ENCODE measurements at regions not wholly inside any gene's neighbourhood (a gene's known extent, or its start where the extent isn't known, plus 50 kb on each side); places are given as distances from the start of the nearest gene placed in this dataset.

DNA sequence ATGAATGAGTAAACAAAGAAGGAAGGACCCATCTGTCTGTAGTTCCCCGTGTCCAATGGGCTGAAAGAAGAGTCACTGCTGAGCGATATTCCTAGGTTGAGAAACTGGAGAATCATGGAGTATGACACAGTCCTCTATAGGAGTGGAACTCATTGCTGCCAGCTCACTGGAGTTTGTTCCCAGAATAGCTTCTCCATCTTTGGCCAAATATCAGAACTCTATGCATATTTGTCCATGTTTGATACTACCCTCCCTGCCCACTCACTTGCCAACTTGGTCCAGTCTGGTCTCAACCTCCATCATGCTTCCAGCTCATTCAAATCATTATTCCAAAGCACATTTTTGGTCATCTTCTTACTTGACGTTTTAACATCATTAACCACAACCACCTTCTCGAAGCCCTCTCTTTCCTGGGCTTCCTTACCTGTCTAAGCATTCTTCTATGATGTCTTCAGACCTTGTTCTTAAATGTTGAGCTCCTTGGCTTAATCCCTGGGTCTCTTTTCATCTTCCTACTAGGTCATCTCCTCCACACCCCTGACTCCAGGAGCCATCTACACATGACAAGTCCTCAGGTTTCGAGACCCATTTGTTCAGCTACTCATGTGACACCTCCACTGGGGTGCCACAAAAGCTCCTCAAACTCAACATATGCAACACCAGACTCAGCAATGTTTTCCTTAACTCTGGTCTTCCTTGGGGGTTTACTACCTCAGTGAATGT is 221.6 kb downstream of the MYCN start:
- DNase-seq, result no peak

DNA sequence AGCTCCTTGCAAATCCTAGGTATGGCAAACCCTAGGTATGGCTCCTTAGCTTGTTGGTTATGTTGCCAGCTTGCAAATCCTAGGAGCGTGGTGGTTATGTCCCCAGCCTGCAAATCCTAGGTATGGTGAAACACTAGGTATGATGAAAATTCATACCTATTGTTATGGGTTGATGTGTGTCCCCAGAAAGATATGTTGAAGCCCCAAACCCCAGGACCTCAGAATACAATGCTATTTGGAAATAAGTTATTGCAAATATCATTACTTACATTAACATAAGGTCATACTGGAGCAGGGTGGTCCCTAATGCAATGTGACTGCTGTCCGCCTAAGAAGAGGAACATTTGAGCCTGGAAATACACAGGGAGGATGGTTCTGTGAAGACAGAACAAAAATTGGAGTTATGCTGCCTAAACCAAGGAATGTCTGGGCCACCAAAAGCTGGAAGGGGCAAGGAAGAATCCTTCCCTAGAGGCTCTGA is 220.8 kb downstream of the MYCN start:
- DNase-seq, result no peak

DNA sequence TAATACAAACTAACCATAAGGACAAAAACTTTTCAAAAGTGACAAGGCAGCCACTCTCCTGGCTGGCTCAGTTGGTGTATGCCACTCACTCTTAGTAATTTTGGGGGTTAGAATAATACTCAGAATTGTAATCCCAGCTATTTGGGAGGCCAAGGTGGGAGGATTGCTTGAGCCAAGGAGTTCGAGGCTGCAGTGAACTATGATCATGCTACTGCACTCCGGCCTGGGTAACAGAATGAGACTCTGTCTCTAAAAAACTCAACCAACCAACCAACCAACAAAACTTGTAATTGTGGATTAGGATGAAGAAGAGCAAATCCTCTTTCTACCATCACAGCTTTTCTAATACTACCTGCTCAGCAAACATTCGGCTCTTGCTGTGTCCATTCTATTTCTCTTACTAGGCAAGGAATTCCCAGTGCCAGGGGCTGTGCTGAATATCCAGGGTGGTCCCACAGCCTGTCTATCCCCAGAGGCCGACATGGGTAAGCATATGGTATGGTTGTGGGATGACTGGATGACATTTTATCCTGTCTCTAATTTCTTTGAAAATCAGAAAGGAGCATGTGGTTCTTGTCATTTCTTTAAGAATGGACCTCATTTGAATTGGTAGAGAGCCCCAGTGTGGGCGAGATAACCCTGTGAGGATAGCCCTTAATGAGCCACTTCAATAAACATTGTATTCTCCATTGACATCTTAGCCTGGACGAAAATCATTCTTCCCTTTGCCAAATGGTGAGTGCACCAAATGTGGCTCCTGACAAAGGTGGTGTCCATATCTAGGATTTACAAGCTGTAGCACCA is 220.1 kb downstream of the MYCN start:
- no peak for DNase-seq

DNA sequence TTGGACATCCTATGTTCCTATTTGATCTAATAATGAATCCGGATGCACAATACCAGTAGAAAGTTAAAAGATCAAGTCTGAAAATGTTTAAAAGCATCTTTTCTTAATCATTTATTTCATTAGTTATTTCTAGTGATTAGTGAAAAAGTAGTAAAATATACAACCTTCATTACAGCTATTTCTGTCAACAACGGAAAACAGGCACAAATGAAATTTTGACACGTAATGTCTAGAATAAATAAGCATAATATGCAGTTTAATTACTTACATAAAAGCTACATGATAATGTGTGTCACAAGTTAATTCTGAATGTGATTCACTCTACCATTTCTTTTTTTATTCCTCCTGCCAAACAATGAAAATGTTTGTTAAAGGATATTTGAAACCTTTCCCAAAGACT is 216.1 kb downstream of the MYCN start:
- DNase-seq, result no peak

DNA sequence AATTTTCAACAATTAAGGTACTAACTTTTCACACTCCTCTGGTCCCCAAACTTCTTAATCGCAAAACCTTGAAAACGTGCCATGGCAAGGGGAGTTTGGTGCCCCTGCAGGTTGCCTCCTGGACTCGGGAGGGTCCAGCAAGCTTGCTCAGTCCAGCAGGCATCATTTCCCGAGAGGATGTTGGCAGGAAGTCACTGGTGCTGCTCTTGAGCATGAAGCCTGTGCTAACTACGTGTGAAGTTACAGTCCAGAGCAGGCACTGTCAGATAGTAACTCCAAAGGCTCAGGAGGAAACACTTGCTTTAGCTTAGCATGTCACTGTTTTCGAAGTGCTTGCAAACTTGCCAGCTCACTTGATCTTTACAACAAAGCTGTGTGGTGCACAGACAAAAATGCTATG is 215.4 kb downstream of the MYCN start:
- DNase-seq, result no peak

DNA sequence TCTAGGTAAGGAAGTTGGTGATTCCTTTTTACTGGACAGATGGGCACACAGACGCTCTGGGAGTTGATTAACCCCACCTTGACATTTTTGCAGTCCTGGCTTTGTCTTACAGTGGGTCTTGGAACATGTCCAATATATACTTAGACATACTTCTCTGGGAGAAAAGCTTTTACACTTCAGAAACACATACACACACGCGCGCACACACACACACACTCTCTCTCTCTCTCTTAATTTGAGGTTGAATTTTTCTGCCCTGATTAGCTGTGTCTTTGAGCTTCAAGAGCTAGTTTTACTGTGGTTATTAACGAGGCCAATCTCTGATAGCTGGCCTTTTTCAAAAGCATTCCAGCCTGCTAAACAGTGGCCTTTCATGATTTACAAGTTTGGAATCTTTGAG is 215.0 kb downstream of the MYCN start:
- no peak for DNase-seq

DNA sequence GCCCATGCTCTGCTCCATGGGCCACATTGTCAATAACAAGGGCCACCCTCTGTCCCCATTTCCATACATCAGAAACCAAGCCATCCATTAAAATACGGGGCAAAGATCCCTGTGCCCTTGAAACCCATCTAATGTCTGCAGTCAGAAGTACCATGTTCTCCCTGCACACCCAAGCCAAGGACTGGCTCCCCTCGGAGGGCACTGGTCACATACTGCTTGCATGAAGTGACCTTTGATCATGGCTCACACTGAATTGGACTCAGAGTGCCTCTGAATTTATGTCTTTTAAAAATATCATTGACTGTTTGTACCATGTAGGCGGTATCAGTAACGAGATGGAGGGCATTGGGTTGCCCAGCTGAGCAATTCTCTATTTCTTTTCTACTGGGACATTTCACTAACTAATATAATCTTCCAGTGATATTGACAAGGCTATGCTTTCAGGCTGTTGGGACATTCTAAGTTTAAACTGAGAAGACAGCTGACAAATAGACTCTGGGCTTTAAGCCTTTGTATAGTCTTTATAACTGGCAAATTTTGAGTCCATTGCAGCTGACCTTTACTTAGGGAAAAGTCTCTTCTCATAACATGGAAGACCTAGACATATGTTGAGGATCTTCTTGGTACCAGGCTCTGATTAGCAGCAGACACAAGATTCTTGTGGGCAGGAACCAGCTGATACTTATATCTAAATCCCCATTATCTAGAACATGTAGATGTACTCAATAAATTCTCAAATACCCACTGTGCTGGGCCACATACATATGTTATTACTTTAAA is 214.3 kb downstream of the MYCN start:
- DNase-seq, result no peak

DNA sequence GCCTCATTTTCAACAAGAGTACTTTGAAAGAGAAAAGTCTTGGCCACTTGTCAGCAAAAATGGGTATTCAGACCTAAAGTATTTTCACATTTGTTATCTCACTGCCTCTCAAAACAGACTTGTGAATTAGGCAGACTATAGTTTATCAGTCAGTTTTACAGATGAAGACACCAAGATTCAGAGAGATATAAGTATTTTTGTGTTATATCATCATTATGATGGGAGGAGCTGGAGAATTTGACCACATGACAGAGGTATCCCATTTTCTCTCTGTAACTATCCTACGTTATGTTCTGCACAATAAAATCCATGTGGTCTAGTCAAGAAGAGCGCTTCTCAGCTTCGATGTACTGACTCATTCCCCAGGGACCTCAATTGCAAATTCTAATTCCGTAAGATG is 213.7 kb downstream of the MYCN start:
- no peak for DNase-seq

DNA sequence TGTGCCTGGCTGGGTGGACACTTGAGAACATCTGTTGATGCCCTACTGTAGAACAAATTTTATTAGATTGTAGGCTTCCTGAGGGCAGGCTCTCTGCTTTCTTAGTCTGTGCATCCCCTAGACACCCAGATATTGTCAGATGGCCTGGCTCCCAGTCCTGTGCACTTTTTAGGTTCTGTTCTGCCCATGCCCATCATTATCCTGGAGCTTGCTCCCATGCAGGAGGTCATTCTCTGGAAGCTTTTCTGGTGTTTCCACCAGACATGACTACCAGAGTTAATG is 213.3 kb downstream of the MYCN start:
- no peak for DNase-seq

DNA sequence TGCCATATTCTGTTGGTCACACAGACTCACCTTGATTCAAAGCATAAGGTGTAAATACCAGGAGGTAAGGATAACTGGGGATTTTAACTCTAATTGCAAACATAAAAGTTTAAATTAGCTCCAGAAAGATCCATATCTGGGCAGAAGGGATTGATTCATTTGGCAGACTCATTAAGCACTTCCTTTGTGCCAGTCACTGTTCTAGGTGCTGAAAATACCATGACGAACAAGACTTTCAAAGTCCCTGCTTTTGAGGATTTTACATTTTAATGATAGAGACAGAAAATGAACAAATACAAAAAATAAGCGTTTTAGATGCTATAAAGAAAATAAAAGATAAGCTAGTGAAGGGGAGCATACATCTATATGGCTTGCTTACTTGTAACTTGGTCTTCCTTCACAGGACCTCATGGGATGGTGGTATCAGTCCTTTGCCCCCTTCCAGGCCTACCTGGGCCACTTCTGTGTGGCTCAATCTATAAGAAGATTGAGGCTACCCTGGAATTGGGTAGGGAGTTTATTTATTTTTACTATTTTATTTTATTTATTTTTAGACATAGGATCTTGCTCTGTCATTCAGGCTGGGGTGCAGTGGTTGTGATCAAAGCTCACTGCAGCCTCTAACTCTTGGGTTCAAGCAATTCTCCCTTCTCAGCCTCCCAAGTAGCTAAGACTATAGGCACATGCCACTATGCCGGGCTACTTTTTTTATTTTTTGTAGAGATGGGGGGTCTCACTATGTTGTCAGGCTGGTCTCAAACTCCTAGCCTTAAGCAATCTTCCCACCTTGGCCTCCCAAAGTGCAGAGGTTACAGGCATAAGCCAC is 212.8 kb downstream of the MYCN start:
- DNase-seq, result no peak

DNA sequence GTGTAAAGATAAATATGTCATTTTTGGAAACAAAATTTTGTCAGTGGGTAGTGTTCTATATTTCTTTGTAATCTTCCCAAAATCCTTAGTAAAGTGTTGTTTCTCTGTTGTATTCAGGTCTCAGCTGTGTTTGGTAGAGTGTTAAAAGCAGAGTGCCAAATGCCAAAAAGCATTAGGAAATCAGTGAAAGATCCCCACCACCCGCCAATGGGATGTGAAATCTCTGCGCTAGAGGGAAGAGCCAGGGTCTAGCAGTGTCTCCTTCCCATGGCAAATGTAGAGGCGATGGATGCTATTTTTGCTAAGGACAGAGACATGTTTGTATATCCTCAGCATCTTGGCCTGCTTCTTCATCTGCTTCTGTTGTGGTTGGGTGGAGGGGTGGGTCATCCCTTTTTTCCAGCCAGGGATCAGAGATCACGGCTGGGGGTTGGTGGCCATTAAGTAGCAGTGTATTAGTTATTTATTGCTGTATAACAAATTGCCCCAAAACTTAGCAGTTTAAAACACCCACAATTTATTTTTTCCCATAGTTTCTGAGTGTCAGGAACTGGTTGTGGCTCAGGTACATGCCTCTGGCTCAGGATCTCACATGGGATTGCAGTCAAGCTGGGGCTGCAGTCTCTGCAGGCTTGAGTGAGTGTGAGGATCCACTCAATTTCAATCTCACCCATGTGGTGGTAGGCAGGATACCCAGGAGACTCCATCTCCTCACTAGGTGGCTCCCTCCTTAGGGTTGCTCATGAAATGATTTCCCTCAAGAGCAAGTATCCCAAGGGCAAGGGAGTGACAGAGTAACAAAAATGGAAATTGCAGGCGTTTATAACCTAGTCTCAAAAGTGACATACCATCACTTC is 211.9 kb downstream of the MYCN start:
- no peak for DNase-seq

DNA sequence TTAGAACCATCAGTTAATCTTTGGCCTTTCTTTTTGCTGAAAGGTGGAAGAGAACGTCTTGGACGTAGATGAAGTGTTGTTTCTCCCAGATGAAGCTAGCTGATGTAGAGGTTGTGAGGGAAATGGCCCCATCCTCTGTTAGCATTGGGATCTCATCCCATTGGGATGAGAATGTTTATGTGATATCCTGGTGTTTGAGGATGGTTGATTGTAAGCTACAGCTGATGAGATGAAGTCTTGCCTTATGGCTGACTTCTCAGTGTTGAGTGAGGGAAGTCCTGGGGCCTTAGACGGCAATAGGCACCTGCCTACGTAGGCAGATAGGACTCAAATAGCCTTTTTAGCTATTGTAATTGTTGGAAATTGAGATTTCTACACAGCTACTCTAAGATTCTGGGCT is 211.3 kb downstream of the MYCN start:
- DNase-seq, result no peak

DNA sequence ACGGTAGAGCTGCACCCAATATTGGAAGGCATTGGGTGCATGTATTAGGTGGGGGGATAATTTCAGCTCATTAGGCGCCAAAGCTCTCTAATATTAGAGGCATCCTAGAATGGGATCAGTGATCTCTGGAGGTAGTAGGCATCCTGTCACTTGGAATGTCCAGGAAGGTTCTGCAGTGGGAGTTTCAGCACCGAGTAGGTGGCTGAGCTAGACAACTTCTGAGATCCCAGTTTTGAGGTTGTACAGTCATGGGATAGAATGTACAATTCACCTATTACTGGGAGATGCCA is 210.9 kb downstream of the MYCN start:
- no peak for DNase-seq

DNA sequence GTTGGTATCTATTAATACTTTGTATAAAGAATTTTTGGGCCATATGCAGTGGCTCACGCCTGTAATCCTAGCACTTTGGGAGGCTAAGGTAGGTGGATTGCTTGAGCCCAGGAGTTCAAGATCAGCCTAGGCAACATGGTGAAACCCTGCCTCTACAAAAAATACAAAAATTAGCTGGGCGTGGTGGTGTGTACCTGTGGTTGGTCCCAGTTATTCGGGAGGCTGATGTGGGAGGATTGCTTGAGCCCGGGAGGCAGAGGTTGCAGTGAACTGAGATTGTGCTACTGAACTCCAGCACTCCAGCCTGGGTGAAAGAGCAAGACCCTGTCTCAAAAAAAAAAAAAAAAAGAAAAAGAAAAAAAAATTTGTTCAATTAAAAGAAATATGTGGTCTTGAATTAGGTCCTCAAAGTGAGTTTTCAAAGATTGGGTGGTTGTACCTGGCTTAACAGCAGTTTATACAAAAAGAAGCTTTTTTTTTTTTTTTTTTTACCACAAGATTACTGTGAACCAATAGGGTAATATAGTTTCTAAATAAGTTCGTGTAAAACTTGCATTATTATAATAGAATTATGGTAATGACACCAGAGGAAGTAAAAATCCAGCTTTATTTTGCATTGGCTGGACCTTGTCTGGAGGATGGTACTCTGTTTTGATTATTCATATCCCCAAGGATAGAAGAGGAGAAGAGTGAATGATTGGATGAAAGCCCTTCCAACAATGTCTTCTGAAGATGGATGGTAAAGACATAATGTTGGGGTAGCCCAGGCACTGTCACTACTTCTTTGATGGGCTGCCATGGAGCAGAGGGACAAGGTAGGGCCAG is 210.3 kb downstream of the MYCN start:
- no peak for DNase-seq

DNA sequence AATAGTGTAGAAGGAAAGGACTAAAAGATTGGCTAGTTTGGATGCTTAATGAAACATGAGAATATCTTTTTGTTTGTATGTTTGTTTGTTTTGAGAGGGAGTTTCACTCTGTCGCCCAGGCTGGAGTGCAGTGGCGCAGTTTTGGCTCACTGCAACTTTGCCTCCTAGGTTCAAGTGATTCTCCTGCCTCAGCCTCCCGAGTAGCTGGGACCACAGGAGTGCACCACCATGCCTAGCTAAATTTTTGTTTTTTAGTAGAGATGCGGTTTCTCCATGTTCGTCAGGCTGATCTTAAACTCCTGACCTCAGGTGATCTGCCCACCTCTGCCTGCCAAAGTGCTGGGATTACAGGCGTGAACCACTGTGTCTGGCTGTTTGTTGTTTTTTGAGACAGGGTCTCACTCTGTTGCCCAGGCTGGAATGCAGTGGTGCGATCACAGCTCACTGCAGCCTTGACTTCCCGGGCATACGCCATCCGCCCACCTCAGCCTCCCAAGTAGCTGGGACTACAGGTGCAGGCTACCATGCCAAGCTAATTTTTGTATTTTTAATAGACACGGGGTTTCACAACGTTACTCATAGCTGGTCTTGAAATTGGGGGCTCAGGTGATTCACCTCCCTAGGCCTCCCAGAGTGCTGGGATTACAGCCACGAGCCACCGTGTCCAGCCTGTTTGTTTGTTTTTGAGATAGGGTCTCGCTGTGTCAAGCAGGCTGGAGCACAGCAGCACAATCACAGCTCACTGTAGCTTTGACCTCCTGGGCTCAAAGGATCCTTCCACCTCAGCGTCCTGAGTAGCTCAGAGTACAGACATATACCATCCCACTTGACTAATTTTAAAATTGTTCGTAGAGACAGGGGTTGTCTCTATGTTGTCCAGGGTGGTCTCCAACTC is 209.2 kb downstream of the MYCN start:
- no peak for DNase-seq

DNA sequence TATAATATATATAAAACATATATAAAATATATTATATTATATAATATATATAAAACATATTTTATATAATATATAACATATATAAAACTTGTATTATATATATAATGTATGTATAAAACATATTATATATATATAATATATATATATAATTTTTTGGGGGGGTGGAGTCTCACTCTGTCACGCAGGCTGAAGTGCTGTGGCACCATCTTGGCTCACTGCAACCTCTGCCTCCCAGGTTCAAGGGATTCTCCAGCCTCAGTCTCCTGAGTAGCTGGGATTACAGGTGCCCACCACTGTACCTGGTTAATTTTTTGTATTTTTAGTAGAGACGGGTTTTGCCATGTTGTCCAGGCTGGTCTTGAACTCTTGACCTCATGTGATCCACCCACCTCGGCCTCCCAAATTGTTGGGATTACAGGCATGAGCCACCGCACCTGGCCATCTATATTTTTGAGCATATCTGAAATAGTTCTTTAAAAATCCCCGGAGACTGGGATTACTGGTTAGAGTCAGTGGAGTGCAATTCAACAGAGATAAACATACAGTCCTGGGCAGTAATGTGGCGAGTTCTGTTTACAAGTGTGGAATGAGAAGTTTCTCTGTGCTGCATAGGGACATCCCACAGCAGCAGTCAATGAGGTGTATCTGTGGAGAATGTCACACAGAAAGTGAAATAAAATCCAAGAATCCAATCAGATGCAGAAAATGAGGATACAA is 208.4 kb downstream of the MYCN start:
- no peak for DNase-seq

DNA sequence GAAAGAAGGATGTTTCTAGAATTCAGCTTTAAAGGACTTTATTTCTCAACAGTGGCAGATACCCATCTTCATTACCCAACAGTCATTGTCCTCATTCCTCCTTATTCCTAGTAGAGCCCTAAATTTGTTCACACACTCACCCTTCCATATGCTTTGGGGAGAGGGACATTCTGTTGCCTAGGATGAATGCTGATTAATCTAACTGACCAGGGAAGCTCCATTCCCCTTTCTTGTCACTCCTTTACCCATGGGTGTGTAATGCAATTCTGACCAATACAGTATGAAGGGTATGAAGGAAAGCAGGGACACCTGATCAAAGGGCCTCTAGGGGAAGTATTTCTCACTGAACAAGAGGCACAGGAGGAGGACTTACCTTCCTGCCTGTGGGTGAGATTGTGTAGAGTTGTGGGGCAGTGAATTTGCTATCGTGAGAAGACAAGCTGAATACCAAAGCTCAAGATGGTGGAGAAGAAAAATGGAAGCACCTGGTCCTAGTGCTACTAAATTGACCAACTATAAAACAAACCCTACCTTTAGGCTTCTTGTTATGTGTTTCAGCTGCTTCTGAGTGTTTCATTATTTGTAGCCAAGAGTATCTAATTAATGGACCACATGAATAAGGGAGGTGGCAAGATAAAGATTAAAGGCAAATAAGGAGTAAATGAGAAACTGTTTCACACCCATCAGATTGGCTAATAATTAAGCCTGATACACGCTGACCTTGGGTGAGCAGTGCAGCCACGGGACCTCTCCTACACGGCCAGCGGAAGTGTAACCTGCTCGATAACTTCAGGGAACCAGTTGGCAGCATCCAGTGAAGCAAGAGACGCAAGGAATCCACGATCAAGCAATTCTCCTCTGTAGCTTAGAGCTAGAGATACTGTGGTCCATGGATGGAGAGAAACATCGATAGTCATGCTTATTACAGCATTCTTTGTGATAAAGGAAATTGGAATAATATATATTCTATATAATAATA is 202.3 kb downstream of the MYCN start:
- no peak for DNase-seq

DNA sequence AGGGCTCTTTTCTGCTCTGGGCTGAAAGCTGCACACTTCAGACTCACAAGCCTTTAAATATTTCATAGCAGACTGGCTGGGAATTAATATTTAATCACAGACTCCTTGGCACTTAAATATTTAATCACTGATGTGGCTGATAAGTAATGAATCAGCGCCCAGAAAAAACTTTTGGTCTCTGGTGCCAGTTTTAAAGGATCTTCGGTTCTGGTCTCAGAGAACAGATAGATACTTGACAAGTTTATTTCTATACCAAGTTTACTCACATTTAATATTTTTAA is 201.2 kb downstream of the MYCN start:
- no peak for DNase-seq

Measured in NCI-H2171 treated with DMSO at 0.1 percent for 48 hours (cell line).